Activated T-cell treated with anti-CD3 and anti-CD28 coated beads, Interleukin-2, amount 50 U/mL, for 24 hours (primary cell): ENCODE measurements at regions not wholly inside any gene's neighbourhood (a gene's known extent, or its start where the extent isn't known, plus 50 kb on each side); places are given as distances from the start of the nearest gene placed in this dataset.

Source experiments
- DNase-seq: peaks from one replicate; pipeline ENCODE4 v3.0.0-alpha.2; 2020
- H3K27ac Mint-ChIP-seq: 2 replicates; pipeline ENCODE4 v1.8.0; 2020; ENCODE audit warnings: mild to moderate bottlenecking, mixed read lengths
- H3K27me3 Mint-ChIP-seq: 2 replicates; pipeline ENCODE4 v1.8.0; 2020; ENCODE audit warnings: mixed read lengths
- H3K36me3 Mint-ChIP-seq: 2 replicates; pipeline ENCODE4 v1.8.0; 2020; ENCODE audit warnings: low read depth, mixed read lengths
- H3K4me1 Mint-ChIP-seq: 2 replicates; pipeline ENCODE4 v1.8.0; 2020; ENCODE audit warnings: low read depth, mixed read lengths
- H3K4me3 Mint-ChIP-seq: 2 replicates; pipeline ENCODE4 v1.8.0; 2020; ENCODE audit warnings: mild to moderate bottlenecking, moderate library complexity, mixed read lengths
- H3K9me3 Mint-ChIP-seq: 2 replicates; pipeline ENCODE4 v1.8.0; 2020; ENCODE audit warnings: mixed read lengths

DNA sequence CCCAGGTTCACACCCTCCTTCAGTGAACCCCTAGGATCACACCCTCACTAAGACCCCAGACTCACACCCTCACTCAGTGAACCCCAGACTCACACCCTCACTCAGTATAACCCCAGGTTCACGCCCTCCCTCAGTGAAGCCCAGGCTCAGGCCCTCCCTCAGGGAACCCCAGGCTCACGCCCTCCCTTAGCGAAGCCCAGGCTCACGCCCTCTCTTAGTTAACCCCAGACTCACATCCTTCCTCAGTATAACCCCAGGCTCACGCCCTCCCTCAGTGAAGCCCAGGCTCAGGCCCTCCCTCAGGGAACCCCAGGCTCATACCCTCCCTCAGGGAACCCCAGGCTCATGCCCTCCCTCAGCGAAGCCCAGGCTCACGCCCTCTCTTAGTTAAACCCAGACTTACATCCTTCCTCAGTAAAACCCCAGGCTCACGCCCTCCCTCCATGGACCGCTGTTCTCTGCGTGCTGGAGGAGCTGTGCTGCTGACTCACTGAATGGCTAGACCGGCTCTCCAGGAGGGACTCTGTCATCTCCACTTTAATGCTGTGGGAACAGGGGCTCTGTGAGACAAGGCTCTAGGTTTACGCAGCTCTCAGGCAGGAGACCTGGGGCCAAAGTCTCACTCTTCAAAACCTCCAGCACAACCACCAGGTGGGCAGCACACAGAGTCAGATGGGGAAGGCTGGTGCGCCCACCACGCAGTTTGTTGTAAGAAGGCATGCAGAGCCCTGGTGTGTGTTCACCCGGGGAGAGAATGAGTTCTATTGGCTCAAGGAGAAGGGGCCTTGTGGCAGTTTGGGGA is 506.9 kb upstream of the MYT1L start:
- H3K4me1 Mint-ChIP-seq = no peaks in the 10 kb centered on the region
- no peaks in the 10 kb centered on the region for H3K9me3 Mint-ChIP-seq
- peaks cover 6% of the 10 kb centered on the region for H3K27me3 Mint-ChIP-seq
- no peaks in the 10 kb centered on the region for H3K36me3 Mint-ChIP-seq
- no peak overlapping the region for H3K4me3 Mint-ChIP-seq
- DNase-seq = no peak
- H3K27ac Mint-ChIP-seq = no peak overlapping the region

- Mint-ChIP-seq H3K9me3 (no peaks in the 10 kb centered on the region), H3K4me1 (no peaks in the 10 kb centered on the region), H3K36me3 (no peaks in the 10 kb centered on the region), H3K27me3 (peaks cover 6% of the 10 kb centered on the region), H3K27ac (no peak overlapping the region), H3K4me3 (no peak overlapping the region)
- no peak for DNase-seq
Observed at GRCh38 chr2:2836343-2837070, 505.4 kb upstream of the MYT1L start.

DNA sequence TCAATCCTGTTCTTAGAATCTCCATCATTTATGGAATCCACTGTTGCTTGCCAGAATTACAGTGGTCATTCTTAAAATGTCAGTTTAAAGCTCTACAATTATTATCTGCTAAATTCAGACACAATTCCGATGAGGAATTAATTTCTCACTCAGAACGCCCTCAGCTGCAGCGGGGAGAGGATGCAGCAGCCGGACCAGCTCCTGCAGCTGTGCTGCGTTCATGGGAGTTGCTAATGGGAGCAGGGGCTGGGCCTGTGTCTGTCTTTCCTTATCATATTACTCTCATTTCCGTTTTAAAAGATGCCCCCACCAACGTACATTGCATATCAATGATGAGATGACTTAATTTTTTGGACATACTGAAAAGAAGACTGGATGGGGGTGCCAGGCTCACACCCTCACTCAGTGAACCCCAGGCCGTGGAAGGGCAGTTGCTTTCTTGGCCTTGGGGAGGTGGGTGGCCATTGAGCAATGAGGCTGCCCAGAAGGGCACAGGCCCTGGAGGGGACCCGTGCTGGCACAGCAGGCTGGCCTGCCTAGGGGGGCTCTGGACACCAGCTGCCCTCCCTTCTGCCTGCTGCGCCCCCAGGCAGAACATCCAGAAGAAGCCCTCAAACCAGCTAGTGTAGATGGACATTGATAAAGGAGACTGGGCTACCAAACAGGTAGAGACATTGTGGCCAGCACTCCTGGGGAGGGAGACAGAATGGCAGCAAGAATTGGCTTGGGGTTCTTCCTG is 503.6 kb upstream of the MYT1L start:
- no peaks in the 10 kb centered on the region for H3K9me3 Mint-ChIP-seq
- no peak for DNase-seq
- no peak overlapping the region for H3K4me3 Mint-ChIP-seq
- H3K4me1 Mint-ChIP-seq = no peaks in the 10 kb centered on the region
- no peaks in the 10 kb centered on the region for H3K36me3 Mint-ChIP-seq
- no peak overlapping the region for H3K27ac Mint-ChIP-seq
- peaks cover 6% of the 10 kb centered on the region for H3K27me3 Mint-ChIP-seq

GRCh38 chr2:2834105-2834504 is 503.0 kb upstream of the MYT1L start:
- Mint-ChIP-seq H3K4me3 (no peak overlapping the region), H3K27me3 (peaks cover 6% of the 10 kb centered on the region), H3K9me3 (no peaks in the 10 kb centered on the region), H3K27ac (no peak overlapping the region), H3K4me1 (no peaks in the 10 kb centered on the region), H3K36me3 (no peaks in the 10 kb centered on the region)
- no peak for DNase-seq

GRCh38 chr2:2832657-2833056 is 501.6 kb upstream of the MYT1L start:
- Mint-ChIP-seq H3K9me3 (no peaks in the 10 kb centered on the region), H3K27ac (no peak overlapping the region), H3K4me3 (no peak overlapping the region), H3K27me3 (peaks cover 3% of the 10 kb centered on the region), H3K4me1 (no peaks in the 10 kb centered on the region), H3K36me3 (no peaks in the 10 kb centered on the region)
- DNase-seq = no peak

DNA sequence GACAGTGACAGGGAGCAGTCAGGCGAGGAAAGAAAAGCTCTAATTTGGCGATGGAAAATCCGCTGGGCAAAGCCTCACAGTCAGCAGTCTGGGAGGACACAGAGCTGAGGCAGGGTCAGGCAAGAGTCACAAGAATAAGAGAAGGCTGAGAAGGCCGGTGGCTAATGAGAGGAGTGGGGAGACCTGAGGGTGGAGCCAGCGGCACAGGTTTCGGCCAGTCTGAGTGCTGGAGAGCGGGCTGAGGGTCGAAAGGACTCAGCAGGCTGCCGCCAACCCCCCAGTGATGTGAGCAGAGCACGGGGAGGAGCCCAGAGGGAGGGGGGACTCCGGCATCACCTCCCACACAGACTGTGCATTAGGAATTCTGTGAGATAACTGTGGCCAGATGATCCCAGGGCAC is 500.6 kb upstream of the MYT1L start:
- H3K4me1 Mint-ChIP-seq = no peaks in the 10 kb centered on the region
- H3K4me3 Mint-ChIP-seq = no peak overlapping the region
- peaks cover 3% of the 10 kb centered on the region for H3K27me3 Mint-ChIP-seq
- no peak for DNase-seq
- no peaks in the 10 kb centered on the region for H3K36me3 Mint-ChIP-seq
- H3K27ac Mint-ChIP-seq = no peak overlapping the region
- H3K9me3 Mint-ChIP-seq = no peaks in the 10 kb centered on the region

DNA sequence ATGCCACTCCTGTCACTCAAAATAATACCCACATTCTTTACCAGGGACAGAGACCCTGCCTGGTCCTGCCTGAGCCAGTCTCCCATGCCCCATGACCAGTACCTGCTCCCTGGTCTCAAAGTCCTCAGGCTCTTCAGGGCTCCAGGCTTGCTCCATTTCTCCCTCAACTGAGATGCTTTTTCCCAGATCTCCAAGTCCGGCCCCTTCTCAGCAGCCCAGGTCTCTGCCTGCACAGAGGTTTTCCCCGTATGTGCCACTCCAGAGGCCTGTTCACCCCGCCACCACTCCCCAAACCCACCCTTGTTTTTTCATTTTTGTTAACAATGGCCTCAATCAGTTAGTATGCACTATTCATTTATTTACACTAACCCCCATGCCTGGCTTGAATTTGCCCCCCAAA is 499.5 kb upstream of the MYT1L start:
- Mint-ChIP-seq H3K36me3 (no peaks in the 10 kb centered on the region), H3K27me3 (peaks cover 3% of the 10 kb centered on the region), H3K4me3 (no peak overlapping the region), H3K4me1 (no peaks in the 10 kb centered on the region), H3K27ac (no peak overlapping the region), H3K9me3 (no peaks in the 10 kb centered on the region)
- DNase-seq = no peak

GRCh38 chr2:2828774-2829368 is 497.8 kb upstream of the MYT1L start:
- H3K4me3 Mint-ChIP-seq = no peak overlapping the region
- no peak overlapping the region for H3K27ac Mint-ChIP-seq
- peaks cover 3% of the 10 kb centered on the region for H3K27me3 Mint-ChIP-seq
- H3K9me3 Mint-ChIP-seq = peaks cover 2% of the 10 kb centered on the region
- no peaks in the 10 kb centered on the region for H3K4me1 Mint-ChIP-seq
- no peak for DNase-seq
- H3K36me3 Mint-ChIP-seq = no peaks in the 10 kb centered on the region

GRCh38 chr2:2827761-2828221 is 496.7 kb upstream of the MYT1L start:
- Mint-ChIP-seq H3K27me3 (no peaks in the 10 kb centered on the region), H3K4me3 (no peak overlapping the region), H3K4me1 (no peaks in the 10 kb centered on the region), H3K9me3 (peaks cover 3% of the 10 kb centered on the region), H3K36me3 (no peaks in the 10 kb centered on the region), H3K27ac (no peak overlapping the region)
- no peak for DNase-seq

GRCh38 chr2:2827046-2827636 is 496.1 kb upstream of the MYT1L start:
- Mint-ChIP-seq H3K4me3 (no peak overlapping the region), H3K4me1 (no peaks in the 10 kb centered on the region), H3K9me3 (peaks cover 3% of the 10 kb centered on the region), H3K27ac (no peak overlapping the region), H3K36me3 (no peaks in the 10 kb centered on the region), H3K27me3 (no peaks in the 10 kb centered on the region)
- no peak for DNase-seq

GRCh38 chr2:2826621-2827020 is 495.5 kb upstream of the MYT1L start:
- H3K4me1 Mint-ChIP-seq = no peaks in the 10 kb centered on the region
- no peaks in the 10 kb centered on the region for H3K36me3 Mint-ChIP-seq

GRCh38 chr2:2826209-2826551 is 495.1 kb upstream of the MYT1L start:
- Mint-ChIP-seq H3K4me3 (no peak overlapping the region), H3K27me3 (peaks cover 4% of the 10 kb centered on the region), H3K9me3 (peaks cover 8% of the 10 kb centered on the region), H3K4me1 (no peaks in the 10 kb centered on the region), H3K27ac (no peak overlapping the region), H3K36me3 (no peaks in the 10 kb centered on the region)
- DNase-seq = no peak

More at GRCh38 chr2:2826621-2827020, 495.5 kb upstream of the MYT1L start:
- H3K27ac Mint-ChIP-seq = no peak overlapping the region
- no peak for DNase-seq
- no peaks in the 10 kb centered on the region for H3K27me3 Mint-ChIP-seq
- no peak overlapping the region for H3K4me3 Mint-ChIP-seq
- peaks cover 3% of the 10 kb centered on the region for H3K9me3 Mint-ChIP-seq

DNA sequence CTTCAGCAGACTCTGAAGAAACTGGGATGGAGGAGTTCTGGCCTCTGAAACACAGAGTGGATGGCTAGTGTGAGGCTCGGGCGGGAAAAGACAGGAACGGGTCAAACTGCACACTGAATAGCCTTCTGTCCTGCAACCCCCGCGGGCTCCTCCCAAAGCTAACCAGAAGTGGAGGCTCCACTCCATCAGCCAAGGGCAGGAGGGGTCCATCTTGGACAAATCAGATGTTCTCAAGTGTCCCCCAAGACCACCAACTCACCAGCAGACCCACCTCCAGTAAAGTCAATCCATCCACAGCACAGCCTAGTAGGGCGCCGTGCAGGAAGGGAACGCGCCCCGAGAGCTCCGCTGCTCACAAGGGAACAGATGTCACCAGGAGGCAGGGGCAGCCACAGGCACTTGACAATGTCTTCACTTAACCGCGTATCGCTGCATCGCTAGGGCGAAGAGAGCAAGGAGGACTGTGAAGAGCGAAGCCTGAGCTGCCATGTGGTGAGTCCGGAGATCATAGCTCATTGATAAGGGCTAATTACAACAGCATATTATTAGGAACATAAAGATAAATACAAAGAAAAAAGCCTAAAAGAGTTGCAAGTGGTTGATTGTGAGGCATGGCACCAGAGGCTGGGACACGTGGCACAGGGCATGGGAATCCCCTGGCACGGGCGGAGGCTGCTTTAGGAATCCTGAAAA is 494.6 kb upstream of the MYT1L start:
- Mint-ChIP-seq H3K9me3 (peaks cover 8% of the 10 kb centered on the region), H3K27ac (no peak overlapping the region), H3K4me3 (no peak overlapping the region), H3K4me1 (no peaks in the 10 kb centered on the region), H3K27me3 (peaks cover 4% of the 10 kb centered on the region), H3K36me3 (no peaks in the 10 kb centered on the region)
- DNase-seq = no peak

- H3K4me1 Mint-ChIP-seq = no peaks in the 10 kb centered on the region
- H3K36me3 Mint-ChIP-seq = no peaks in the 10 kb centered on the region
- H3K27ac Mint-ChIP-seq = no peak overlapping the region
- peaks cover 4% of the 10 kb centered on the region for H3K27me3 Mint-ChIP-seq
- H3K4me3 Mint-ChIP-seq = no peak overlapping the region
- DNase-seq = no peak
- H3K9me3 Mint-ChIP-seq = peaks cover 9% of the 10 kb centered on the region
Observed at GRCh38 chr2:2825062-2825461, 494.0 kb upstream of the MYT1L start.
